ENCODE measurements at regions not wholly inside any gene's neighbourhood (a gene's known extent, or its start where the extent isn't known, plus 50 kb on each side); places are given as distances from the start of the nearest gene placed in this dataset.

DNA sequence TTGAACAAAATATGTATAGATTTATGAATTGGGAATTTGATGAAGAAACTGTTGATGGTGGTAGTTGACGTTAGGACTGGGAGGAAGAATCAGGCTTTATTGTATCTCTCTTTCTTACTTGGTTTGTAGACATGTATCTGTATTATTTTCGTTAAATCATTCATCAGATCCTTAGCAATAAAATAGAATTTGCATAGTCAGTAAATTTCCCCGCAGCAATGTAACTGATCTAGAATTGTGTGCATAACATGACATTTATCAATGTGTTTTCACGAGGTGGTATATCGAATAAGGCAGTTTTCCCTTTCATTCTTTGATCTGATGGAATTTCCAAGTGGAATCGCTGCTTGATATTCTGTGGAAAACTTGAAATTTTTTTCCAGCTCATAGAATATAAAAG is 308.8 kb downstream of the SPRY1 start:
- no peak for DNase-seq
- no peaks in the 10 kb centered on the region for H3K9me3 ChIP-seq (ENCODE audit: severe bottlenecking)
- H3K36me3 ChIP-seq = no peaks in the 10 kb centered on the region
- TF ChIP-seq, protein P1, sequence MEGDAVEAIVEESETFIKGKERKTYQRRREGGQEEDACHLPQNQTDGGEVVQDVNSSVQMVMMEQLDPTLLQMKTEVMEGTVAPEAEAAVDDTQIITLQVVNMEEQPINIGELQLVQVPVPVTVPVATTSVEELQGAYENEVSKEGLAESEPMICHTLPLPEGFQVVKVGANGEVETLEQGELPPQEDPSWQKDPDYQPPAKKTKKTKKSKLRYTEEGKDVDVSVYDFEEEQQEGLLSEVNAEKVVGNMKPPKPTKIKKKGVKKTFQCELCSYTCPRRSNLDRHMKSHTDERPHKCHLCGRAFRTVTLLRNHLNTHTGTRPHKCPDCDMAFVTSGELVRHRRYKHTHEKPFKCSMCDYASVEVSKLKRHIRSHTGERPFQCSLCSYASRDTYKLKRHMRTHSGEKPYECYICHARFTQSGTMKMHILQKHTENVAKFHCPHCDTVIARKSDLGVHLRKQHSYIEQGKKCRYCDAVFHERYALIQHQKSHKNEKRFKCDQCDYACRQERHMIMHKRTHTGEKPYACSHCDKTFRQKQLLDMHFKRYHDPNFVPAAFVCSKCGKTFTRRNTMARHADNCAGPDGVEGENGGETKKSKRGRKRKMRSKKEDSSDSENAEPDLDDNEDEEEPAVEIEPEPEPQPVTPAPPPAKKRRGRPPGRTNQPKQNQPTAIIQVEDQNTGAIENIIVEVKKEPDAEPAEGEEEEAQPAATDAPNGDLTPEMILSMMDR (IDR thresholded peaks at IDR 0.05; ENCODE audit: low read depth, low read length) = no peak
- no peaks in the 10 kb centered on the region for H3K27me3 ChIP-seq (ENCODE audit: insufficient read depth, low read depth, severe bottlenecking)
- H3K27ac ChIP-seq = no peak overlapping the region
- H3K4me3 ChIP-seq (ENCODE audit: low read depth, low read length) = no peak overlapping the region

DNA sequence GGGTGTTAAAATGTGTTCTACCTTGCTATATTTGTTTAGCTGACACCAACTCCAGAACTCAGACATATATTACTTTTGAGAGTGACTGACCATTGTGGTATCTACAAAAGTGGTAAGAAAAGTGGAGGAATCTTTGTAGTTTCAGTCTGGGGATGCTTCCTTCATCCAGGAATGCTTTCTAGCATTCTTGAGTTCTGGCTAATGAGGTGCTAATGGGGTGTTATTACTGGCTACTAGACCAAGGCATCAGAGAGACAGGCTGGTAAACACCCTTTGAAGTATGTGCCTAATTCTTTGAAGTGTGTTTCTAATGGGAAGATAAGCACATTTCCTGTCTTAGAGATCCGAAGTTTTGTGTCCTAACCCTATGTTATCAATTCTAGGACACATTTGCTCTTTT is 310.4 kb downstream of the SPRY1 start:
- H3K4me3 ChIP-seq (ENCODE audit: low read depth, low read length) = no peak overlapping the region
- H3K36me3 ChIP-seq = no peaks in the 10 kb centered on the region
- no peak for DNase-seq
- TF ChIP-seq, protein P1 (IDR thresholded peaks at IDR 0.05; ENCODE audit: low read depth, low read length) = no peak
- no peak overlapping the region for H3K27ac ChIP-seq
- no peaks in the 10 kb centered on the region for H3K27me3 ChIP-seq (ENCODE audit: insufficient read depth, low read depth, severe bottlenecking)
- H3K9me3 ChIP-seq (ENCODE audit: severe bottlenecking) = no peaks in the 10 kb centered on the region

DNA sequence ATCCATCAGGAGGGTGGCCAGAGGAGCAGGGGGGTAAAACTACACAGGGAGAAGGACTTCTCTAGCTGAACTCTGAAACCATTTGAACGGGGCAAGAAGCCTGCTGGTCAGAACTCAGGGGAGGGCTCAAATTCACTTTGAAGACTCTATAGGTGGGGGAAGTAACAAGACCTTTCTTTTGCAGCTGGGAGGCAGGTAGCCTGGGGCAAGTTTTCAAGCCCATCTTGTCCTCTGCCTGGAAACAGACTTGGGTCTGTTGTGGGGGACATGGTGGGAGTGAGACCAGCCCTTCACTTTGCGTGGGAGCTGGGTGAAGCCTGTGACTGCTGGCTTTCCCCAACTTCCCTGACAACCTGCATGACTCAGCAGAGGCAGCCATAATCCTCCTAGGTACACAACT is 312.3 kb downstream of the SPRY1 start:
- no peaks in the 10 kb centered on the region for H3K9me3 ChIP-seq (ENCODE audit: severe bottlenecking)
- no peak overlapping the region for H3K27ac ChIP-seq
- H3K36me3 ChIP-seq = no peaks in the 10 kb centered on the region
- no peak for DNase-seq
- no peaks in the 10 kb centered on the region for H3K27me3 ChIP-seq (ENCODE audit: insufficient read depth, low read depth, severe bottlenecking)
- TF ChIP-seq, protein P1 (IDR thresholded peaks at IDR 0.05; ENCODE audit: low read depth, low read length) = no peak
- no peak overlapping the region for H3K4me3 ChIP-seq (ENCODE audit: low read depth, low read length)

DNA sequence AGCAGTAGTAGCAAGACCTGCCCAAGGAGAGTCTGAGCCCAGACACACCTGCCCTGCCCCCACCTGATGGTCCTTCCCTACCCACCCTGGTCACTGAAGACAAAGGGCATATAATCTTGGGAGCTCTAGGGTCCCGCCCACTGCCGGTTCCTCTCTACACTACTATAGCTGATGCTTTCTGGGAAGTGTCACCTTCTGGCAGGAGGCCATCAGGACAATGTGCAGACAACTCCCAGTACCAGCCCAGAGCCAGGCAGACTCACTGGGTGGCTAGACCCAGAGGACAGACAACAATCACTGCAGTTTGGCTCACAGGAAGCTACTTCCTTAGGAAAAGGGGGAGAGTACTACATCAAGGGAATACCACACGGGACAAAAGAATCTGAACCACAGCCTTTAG is 312.7 kb downstream of the SPRY1 start:
- H3K4me3 ChIP-seq (ENCODE audit: low read depth, low read length) = no peak overlapping the region
- no peak overlapping the region for H3K27ac ChIP-seq
- no peaks in the 10 kb centered on the region for H3K27me3 ChIP-seq (ENCODE audit: insufficient read depth, low read depth, severe bottlenecking)
- H3K36me3 ChIP-seq = no peaks in the 10 kb centered on the region
- no peaks in the 10 kb centered on the region for H3K9me3 ChIP-seq (ENCODE audit: severe bottlenecking)
- TF ChIP-seq, protein P1 (IDR thresholded peaks at IDR 0.05; ENCODE audit: low read depth, low read length) = no peak
- no peak for DNase-seq

DNA sequence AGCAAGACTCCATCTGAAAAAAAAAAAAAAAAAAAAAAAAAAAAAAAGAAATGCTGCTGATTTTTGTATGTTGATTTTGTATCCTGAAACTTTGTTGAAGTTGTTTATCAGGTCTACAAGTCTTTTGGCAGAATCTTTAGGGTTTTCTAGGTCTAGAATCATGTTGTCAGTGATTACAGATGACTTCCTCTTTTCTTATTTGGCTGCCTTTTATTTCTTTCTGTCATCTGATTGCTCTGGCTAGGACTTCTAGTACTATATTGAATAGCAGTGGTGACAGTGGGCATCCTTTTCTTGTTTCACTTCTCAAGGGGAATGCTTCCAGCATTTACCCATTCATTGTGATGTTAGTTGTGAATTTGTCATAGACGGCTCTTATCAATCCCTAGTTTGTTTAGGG is 334.4 kb downstream of the SPRY1 start:
- TF ChIP-seq, protein P1 (IDR thresholded peaks at IDR 0.05; ENCODE audit: low read depth, low read length) = no peak
- H3K9me3 ChIP-seq (ENCODE audit: severe bottlenecking) = peaks cover 3% of the 10 kb centered on the region
- no peaks in the 10 kb centered on the region for H3K27me3 ChIP-seq (ENCODE audit: insufficient read depth, low read depth, severe bottlenecking)
- DNase-seq = no peak
- no peak overlapping the region for H3K4me3 ChIP-seq (ENCODE audit: low read depth, low read length)
- H3K36me3 ChIP-seq = no peaks in the 10 kb centered on the region
- H3K27ac ChIP-seq = no peak overlapping the region

DNA sequence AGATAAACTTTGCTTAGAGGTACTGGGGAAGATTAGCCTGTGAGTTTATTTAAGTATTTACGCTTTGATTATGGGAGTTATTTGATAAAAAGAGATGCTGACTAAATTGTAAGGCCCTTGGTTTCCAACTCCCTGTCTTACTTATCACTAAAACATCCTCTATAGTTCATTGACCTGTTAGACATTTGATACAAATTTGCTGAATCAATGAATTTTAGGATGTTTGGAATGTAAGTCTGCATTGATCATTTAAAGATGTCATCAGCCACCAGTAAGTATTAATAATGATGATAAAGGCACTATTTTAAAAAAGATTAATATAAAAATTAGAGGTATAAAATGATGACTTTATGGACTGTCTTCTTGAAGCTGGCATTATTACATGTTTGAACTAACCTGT is 340.6 kb downstream of the SPRY1 start:
- TF ChIP-seq, protein P1 (IDR thresholded peaks at IDR 0.05; ENCODE audit: low read depth, low read length) = no peak

More for the DNA sequence above, 340.6 kb downstream of the SPRY1 start:
- no peaks in the 10 kb centered on the region for H3K36me3 ChIP-seq
- peaks cover 3% of the 10 kb centered on the region for H3K9me3 ChIP-seq (ENCODE audit: severe bottlenecking)
- no peaks in the 10 kb centered on the region for H3K27me3 ChIP-seq (ENCODE audit: insufficient read depth, low read depth, severe bottlenecking)
- no peak for DNase-seq
- no peak overlapping the region for H3K4me3 ChIP-seq (ENCODE audit: low read depth, low read length)
- no peak overlapping the region for H3K27ac ChIP-seq
